ENCODE measurements at regions not wholly inside any gene's neighbourhood (a gene's known extent, or its start where the extent isn't known, plus 50 kb on each side); places are given as distances from the start of the nearest gene placed in this dataset.
"Not testable (repeated sequence)": the region's sequence is repeated elsewhere in the genome, so short reads cannot be mapped to it uniquely, and the experiment has no call there.

DNA sequence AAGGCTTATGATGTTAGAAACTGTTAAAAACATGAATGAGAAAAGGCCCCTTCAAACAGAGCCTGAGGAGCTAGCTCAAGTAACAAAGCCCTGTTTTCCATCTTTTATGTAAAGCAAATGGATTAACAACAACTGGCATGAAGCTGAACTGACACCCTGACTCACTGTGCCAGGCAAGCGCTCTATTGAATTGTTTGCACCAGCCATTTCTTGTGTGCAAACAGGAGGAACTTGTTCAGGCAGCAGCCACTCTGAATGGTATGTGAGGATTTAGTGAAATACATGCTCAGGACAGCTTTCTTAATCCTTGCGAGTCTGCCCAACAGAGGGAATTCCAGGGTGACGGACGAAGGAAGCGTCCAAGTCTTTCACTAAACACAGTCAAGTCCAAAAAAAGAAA is 291.1 kb upstream of the ADGRL2 start:
- no peak for DNase-seq
- no peaks in the 10 kb centered on the region for H3K4me1 Mint-ChIP-seq

DNA sequence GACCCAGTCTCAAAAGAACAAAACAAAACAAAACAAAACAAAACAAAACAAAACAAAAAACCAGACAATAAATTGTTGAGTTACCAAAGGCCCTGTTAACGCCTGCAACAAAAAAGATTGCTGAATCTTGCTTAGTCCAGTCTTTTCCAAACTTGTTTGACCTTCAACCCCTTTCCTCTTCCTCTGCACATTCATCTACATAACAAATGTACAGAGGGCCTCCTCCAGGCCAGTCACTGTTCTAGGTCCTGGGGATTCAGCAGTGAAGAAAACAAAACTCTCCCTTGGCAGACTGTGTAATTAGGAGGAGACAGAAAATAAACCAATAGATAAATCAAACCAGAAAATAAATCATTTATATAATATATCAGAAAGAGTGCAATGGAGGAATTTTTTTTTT is 294.0 kb upstream of the ADGRL2 start:
- H3K4me1 ChIP-seq (ENCODE audit: insufficient read depth, low read length): no peaks in the 10 kb centered on the region
- no peaks in the 10 kb centered on the region for H3K4me1 Mint-ChIP-seq
- H3K27me3 Mint-ChIP-seq: no peaks in the 10 kb centered on the region
- no peak for DNase-seq
- no peak overlapping the region for H3K27ac Mint-ChIP-seq
- ChIA-PET CTCF (no interaction called here), POLR2A (no interaction called here)
- no peak overlapping the region for H3K27ac ChIP-seq (ENCODE audit: low read depth, low read length)
- H3K36me3 ChIP-seq (ENCODE audit: insufficient read depth, low read length): no peaks in the 10 kb centered on the region
- no peak overlapping the region for H3K4me3 ChIP-seq (ENCODE audit: low read length)
- H3K36me3 Mint-ChIP-seq: no peaks in the 10 kb centered on the region
- no peaks in the 10 kb centered on the region for H3K9me3 ChIP-seq (ENCODE audit: low read length)
- no peak overlapping the region for H3K4me3 Mint-ChIP-seq
- H3K9me3 Mint-ChIP-seq: peaks cover 0 to 17% (median 5%) of the 10 kb centered on the region in 5 donors
- H3K27me3 ChIP-seq (ENCODE audit: insufficient read depth, low read length, poor library complexity, severe bottlenecking): no peaks in the 10 kb centered on the region

More for the DNA sequence above, 291.1 kb upstream of the ADGRL2 start:
- CTCF ChIA-PET: no interaction called here
- Mint-ChIP-seq H3K9me3 (peaks cover 2 to 11% (median 5%) of the 10 kb centered on the region in 5 donors), H3K4me3 (no peak overlapping the region), H3K36me3 (no peaks in the 10 kb centered on the region), H3K27ac (no peak overlapping the region), H3K27me3 (no peaks in the 10 kb centered on the region)
- Histone ChIP-seq H3K36me3 (ENCODE audit: insufficient read depth, low read length) (no peaks in the 10 kb centered on the region), H3K4me1 (ENCODE audit: insufficient read depth, low read length) (no peaks in the 10 kb centered on the region), H3K4me3 (ENCODE audit: low read length) (no peak overlapping the region), H3K9me3 (ENCODE audit: low read length) (no peaks in the 10 kb centered on the region), H3K27me3 (ENCODE audit: insufficient read depth, low read length, poor library complexity, severe bottlenecking) (no peaks in the 10 kb centered on the region), H3K27ac (ENCODE audit: low read depth, low read length) (no peak overlapping the region)
- POLR2A ChIA-PET: no interaction called here

DNA sequence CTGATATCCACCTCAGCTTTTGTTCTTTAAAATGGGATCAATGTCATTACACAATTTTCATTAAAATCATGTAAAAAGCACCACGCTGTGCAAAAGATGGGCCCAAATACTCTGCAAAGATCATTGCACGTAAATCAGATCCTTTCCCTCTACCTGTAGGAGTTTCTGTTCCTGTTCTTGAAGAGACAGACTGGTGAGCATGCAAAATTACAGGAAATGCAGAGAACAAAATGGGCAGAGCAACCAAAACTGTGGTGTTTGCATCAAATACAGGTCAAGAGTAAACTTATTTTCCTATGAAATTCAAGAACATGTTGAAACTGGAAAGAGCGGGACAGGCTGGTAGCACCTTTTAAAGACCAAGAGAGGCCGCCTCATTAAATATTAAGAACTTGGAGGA is 294.9 kb upstream of the ADGRL2 start:
- no peak for DNase-seq
- Histone ChIP-seq H3K4me3 (ENCODE audit: low read length) (no peak overlapping the region), H3K27ac (ENCODE audit: low read depth, low read length) (no peak overlapping the region), H3K36me3 (ENCODE audit: insufficient read depth, low read length) (no peaks in the 10 kb centered on the region), H3K27me3 (ENCODE audit: insufficient read depth, low read length, poor library complexity, severe bottlenecking) (no peaks in the 10 kb centered on the region), H3K4me1 (ENCODE audit: insufficient read depth, low read length) (no peaks in the 10 kb centered on the region), H3K9me3 (ENCODE audit: low read length) (no peaks in the 10 kb centered on the region)
- H3K27ac Mint-ChIP-seq: no peak overlapping the region
- H3K4me1 Mint-ChIP-seq: no peaks in the 10 kb centered on the region
- ChIA-PET POLR2A (no interaction called here), CTCF (no interaction called here)
- H3K9me3 Mint-ChIP-seq: peaks cover 0 to 17% (median 5%) of the 10 kb centered on the region in 5 donors
- H3K36me3 Mint-ChIP-seq: no peaks in the 10 kb centered on the region
- no peak overlapping the region for H3K4me3 Mint-ChIP-seq
- H3K27me3 Mint-ChIP-seq: no peaks in the 10 kb centered on the region

DNA sequence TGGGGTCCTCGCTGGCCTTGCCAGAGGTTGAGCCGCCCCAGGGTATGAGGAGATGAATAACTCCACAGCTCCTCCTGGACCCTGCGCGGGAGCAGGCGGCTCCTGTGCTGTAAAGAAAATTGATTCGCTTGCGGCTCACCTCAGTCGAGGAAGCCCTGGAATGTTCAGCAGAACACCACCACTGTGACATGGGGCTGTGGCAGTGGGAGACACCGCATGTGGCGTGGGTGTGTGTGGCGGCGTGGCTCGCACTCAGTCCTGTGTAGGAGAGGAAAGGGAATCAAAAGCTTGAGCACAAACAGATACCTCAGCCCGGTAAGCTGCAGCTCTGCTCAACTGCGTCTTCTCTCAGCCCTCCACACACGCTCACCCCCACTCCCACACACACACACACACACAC is 295.9 kb upstream of the ADGRL2 start:
- H3K27ac ChIP-seq (ENCODE audit: low read depth, low read length); H3K27me3 Mint-ChIP-seq; H3K4me3 ChIP-seq (ENCODE audit: low read length); H3K36me3 Mint-ChIP-seq; DNase-seq; H3K27me3 ChIP-seq (ENCODE audit: insufficient read depth, low read length, poor library complexity, severe bottlenecking); CTCF ChIA-PET; H3K4me1 ChIP-seq (ENCODE audit: insufficient read depth, low read length); H3K9me3 ChIP-seq (ENCODE audit: low read length); H3K4me3 Mint-ChIP-seq; H3K36me3 ChIP-seq (ENCODE audit: insufficient read depth, low read length); H3K4me1 Mint-ChIP-seq; POLR2A ChIA-PET; H3K27ac Mint-ChIP-seq: not testable (repeated sequence)
- H3K9me3 Mint-ChIP-seq: peaks cover 0 to 17% (median 5%) of the 10 kb centered on the region in 5 donors

DNA sequence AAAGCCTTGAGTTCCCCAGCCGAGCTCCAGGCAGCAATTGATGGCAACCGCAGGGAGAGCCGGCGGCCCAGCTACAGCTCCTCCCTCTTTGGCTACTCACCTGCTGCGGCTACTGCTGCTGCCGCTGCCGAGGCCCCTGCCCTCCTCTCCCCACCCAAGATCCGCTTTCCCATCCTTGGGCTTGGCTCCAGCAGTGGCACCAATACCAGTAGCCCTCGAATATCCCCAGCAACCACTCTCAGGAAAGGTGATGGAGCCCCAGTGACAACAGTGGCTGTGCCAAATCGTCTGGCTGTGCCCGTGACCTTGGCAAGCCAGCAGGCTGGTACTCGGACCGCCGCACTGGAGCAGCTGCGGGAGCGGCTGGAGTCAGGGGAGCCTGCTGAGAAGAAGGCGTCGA is 298.0 kb upstream of the ADGRL2 start:
- H3K27ac Mint-ChIP-seq: not testable (repeated sequence)

GRCh38 chr1:81501485-81501884 is 299.2 kb upstream of the ADGRL2 start:
- H3K4me1 Mint-ChIP-seq; H3K4me3 Mint-ChIP-seq; POLR2A ChIA-PET; H3K27ac ChIP-seq (ENCODE audit: low read depth, low read length); H3K9me3 ChIP-seq (ENCODE audit: low read length); H3K36me3 Mint-ChIP-seq; H3K4me3 ChIP-seq (ENCODE audit: low read length); H3K27ac Mint-ChIP-seq; DNase-seq; H3K27me3 ChIP-seq (ENCODE audit: insufficient read depth, low read length, poor library complexity, severe bottlenecking); CTCF ChIA-PET; H3K27me3 Mint-ChIP-seq; H3K4me1 ChIP-seq (ENCODE audit: insufficient read depth, low read length); H3K36me3 ChIP-seq (ENCODE audit: insufficient read depth, low read length): not testable (repeated sequence)
- H3K9me3 Mint-ChIP-seq: peaks cover 0 to 11% (median 5%) of the 10 kb centered on the region in 5 donors

More for the DNA sequence above, 298.0 kb upstream of the ADGRL2 start:
- CTCF ChIA-PET; DNase-seq; H3K9me3 ChIP-seq (ENCODE audit: low read length); H3K4me1 ChIP-seq (ENCODE audit: insufficient read depth, low read length); H3K36me3 Mint-ChIP-seq; H3K27me3 Mint-ChIP-seq; H3K4me3 Mint-ChIP-seq; H3K27me3 ChIP-seq (ENCODE audit: insufficient read depth, low read length, poor library complexity, severe bottlenecking); H3K27ac ChIP-seq (ENCODE audit: low read depth, low read length); H3K36me3 ChIP-seq (ENCODE audit: insufficient read depth, low read length); POLR2A ChIA-PET; H3K4me1 Mint-ChIP-seq; H3K4me3 ChIP-seq (ENCODE audit: low read length): not testable (repeated sequence)
- H3K9me3 Mint-ChIP-seq: peaks cover 0 to 14% (median 4%) of the 10 kb centered on the region in 5 donors

DNA sequence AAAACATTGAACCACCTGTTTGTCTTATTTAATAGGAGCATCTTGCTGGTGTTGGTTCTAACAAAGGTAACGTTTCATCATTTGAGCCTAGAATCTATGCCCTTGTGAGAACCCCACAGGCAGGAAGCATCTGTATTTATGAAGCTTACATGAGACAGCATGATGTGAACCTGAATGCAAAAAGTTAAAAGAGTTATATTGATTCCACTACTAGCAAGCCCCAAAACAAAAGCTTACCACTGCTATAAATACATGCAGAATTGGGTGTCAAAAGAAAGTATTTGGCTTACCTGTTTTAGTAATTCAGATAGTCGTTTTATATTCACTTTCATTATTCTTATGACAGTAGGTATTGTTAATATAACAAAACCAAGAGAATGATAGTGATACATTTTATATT is 301.2 kb upstream of the ADGRL2 start:
- Mint-ChIP-seq H3K27me3 (no peaks in the 10 kb centered on the region), H3K36me3 (no peaks in the 10 kb centered on the region), H3K4me1 (no peaks in the 10 kb centered on the region), H3K4me3 (no peak overlapping the region), H3K9me3 (peaks cover 0 to 15% (median 7%) of the 10 kb centered on the region in 5 donors), H3K27ac (no peak overlapping the region)
- CTCF ChIA-PET: no interaction called here
- H3K27me3 ChIP-seq (ENCODE audit: insufficient read depth, low read length, poor library complexity, severe bottlenecking): no peaks in the 10 kb centered on the region
- no peak overlapping the region for H3K4me3 ChIP-seq (ENCODE audit: low read length)
- no peaks in the 10 kb centered on the region for H3K9me3 ChIP-seq (ENCODE audit: low read length)
- H3K27ac ChIP-seq (ENCODE audit: low read depth, low read length): no peak overlapping the region
- DNase-seq: no peak
- no peaks in the 10 kb centered on the region for H3K36me3 ChIP-seq (ENCODE audit: insufficient read depth, low read length)
- POLR2A ChIA-PET: no interaction called here
- no peaks in the 10 kb centered on the region for H3K4me1 ChIP-seq (ENCODE audit: insufficient read depth, low read length)

DNA sequence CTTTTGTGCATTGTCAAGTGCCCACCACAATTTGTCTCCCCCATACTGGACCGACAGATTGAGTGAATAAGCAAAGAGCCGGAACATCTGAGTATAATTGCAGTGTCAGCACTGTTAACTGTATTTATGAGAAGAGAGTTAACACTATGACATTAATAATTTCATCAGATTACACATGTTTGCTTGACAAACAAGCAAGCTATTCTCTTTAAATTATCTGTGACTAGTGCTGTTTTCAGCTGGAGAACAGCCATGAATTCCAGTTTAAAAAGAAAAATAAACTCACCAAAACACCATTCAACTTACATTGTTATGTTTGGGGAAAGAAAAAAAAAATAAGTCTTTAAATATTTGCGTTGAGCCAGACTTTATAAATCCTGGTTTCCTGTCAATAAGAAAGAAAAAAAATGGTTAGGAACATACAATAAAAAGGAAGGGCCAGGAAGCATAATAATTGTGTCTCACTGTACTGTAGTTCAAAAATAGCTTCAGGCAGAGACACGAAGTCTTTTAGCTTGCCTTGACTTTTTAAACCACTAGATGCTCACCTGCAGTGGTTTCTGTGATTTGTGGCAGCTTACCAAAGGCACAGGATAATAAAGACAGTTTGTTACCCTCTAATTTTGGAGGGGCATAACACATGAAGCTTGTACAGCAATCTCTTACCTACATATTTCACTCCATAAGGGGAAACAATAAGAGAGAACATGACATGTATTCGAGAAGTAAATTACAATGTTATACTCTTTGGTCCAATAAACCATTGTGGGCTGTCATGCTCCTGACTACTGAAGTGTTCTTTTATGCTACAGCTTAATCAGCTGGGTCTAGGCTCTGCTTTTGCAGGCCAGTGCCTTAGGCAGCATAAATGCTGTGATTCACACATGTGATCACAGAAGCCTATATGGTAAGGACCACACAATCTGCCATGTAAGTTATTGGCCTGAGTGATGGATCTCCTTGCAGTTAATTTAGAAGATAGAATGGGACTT is 302.0 kb upstream of the ADGRL2 start:
- POLR2A ChIA-PET: no interaction called here
- Mint-ChIP-seq H3K36me3 (no peaks in the 10 kb centered on the region), H3K4me1 (no peaks in the 10 kb centered on the region), H3K4me3 (no peak overlapping the region), H3K27ac (no peak overlapping the region), H3K9me3 (peaks cover 0 to 15% (median 4%) of the 10 kb centered on the region in 5 donors), H3K27me3 (no peaks in the 10 kb centered on the region)
- Histone ChIP-seq H3K4me3 (ENCODE audit: low read length) (no peak overlapping the region), H3K27ac (ENCODE audit: low read depth, low read length) (no peak overlapping the region), H3K36me3 (ENCODE audit: insufficient read depth, low read length) (no peaks in the 10 kb centered on the region), H3K4me1 (ENCODE audit: insufficient read depth, low read length) (no peaks in the 10 kb centered on the region), H3K27me3 (ENCODE audit: insufficient read depth, low read length, poor library complexity, severe bottlenecking) (no peaks in the 10 kb centered on the region), H3K9me3 (ENCODE audit: low read length) (no peaks in the 10 kb centered on the region)
- CTCF ChIA-PET: no interaction called here
- no peak for DNase-seq
